SJSA1 (cell line): ENCODE measurements at regions not wholly inside any gene's neighbourhood (a gene's known extent, or its start where the extent isn't known, plus 50 kb on each side); places are given as distances from the start of the nearest gene placed in this dataset.

Experiments used
- DNase-seq, 2 experiments: peaks; one replicate each; pipeline ENCODE4 v3.0.0-alpha.2; 2015 to 2020; ENCODE audit warnings: low spot score in 2 of 2, low read depth in 1 of 2
- H3K27ac ChIP-seq: fragments of 250-450 bp; sonication (Bioruptor Pico); 2 replicates; pipeline ENCODE4 v1.5.1; 2020; ENCODE audit warnings: mild to moderate bottlenecking, moderate library complexity
- H3K27me3 ChIP-seq: fragments of 250-450 bp; sonication (Bioruptor Pico); replicated peaks from 2 replicates; pipeline ENCODE4 v1.5.1; 2020; ENCODE audit warnings: mild to moderate bottlenecking, moderate library complexity
- H3K36me3 ChIP-seq: fragments of 250-450 bp; sonication (Bioruptor Pico); 2 replicates; pipeline ENCODE4 v1.5.1; 2020; ENCODE audit warnings: mild to moderate bottlenecking
- H3K4me1 ChIP-seq: fragments of 250-450 bp; sonication (Bioruptor Pico); replicated peaks from 2 replicates; pipeline ENCODE4 v1.6.1; 2021; ENCODE audit warnings: mild to moderate bottlenecking
- H3K4me3 ChIP-seq: fragments of 250-450 bp; sonication (Bioruptor Pico); 2 replicates; pipeline ENCODE4 v1.5.1; 2020; ENCODE audit warnings: mild to moderate bottlenecking
- H3K9me3 ChIP-seq: fragments of 250-450 bp; sonication (Bioruptor Pico); replicated peaks from 2 replicates; pipeline ENCODE4 v1.5.1; 2020; ENCODE audit warnings: mild to moderate bottlenecking

DNA sequence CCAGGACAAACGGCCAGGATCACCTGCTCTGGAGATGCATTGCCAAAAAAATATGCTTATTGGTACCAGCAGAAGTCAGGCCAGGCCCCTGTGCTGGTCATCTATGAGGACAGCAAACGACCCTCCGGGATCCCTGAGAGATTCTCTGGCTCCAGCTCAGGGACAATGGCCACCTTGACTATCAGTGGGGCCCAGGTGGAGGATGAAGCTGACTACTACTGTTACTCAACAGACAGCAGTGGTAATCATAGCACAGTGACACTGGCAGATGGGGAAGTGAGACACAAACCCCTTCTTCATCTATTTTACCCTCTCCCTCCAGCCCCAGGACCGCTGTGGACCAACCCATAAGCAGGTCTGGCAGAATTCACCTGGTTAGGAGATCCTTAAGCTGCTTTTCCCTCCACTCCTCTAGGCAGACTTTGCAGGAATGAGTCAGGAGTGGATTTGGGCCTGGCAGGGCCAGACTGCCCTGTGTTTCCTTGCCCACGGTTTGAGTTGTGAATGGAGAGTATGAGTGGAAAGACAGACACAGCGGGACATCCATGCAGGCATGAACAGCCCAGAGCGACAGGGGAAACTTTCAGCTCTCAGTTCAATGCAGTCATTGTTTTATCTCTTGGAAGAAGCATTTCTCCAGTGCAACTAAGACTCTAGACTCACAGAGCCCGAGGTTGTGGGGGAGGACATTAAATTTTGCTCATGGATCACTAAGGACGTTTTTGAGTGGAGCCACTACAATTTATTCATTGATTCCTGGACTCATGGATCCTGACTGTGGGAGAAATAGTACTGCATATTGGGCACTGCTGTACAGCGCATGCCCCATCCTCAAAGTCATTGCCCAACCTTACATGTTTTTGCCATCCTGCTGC, 75.3 kb upstream of the IGLL5 start:
- Histone ChIP-seq H3K27ac (no peak overlapping the region), H3K9me3 (no peaks in the 10 kb centered on the region), H3K36me3 (no peaks in the 10 kb centered on the region), H3K4me3 (no peak overlapping the region), H3K27me3 (peaks cover 2% of the 10 kb centered on the region), H3K4me1 (no peaks in the 10 kb centered on the region)
- DNase-seq = peak in 1 of 2 experiments; percentile 22

- Histone ChIP-seq H3K27ac (no peak overlapping the region), H3K4me3 (no peak overlapping the region), H3K27me3 (peaks cover 2% of the 10 kb centered on the region), H3K9me3 (no peaks in the 10 kb centered on the region), H3K4me1 (no peaks in the 10 kb centered on the region), H3K36me3 (no peaks in the 10 kb centered on the region)
- peak in 1 of 2 experiments; percentile 16 for DNase-seq
Measured at GRCh38 chr22:22813126-22814075, 74.2 kb upstream of the IGLL5 start.

DNA sequence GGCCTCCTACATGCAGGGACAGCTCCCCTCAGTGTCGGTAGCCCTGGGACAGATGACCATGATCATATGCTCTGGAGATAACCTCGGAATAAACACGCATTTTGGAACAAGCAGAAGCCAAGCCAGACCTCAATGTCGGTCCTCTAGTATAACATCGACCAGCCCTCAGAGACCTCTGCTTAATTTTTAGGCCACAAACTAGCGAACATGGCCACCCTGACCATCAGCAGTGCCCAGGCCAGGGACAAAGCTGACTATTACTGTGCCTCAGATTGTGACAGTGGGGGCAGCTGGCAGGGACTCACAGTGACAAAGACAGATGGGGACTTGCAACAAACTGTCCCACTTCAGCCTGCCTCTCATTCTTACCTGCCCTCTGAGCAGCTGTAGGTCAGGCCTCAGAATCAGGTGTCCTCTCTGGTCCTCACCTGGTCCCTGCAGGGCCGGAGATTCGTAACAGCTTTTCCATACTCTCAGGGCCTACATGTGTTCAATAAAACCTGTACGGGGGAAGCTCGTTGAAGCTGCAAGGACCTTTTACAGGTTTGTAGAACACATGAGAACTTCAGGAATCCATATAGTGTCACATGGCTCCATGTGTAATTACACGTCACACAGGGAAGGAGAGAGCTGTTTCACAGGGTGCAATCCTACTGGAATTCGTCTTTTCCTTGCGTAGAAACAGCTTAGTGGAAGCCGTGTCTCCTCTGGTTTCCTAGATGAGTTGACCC, 72.8 kb upstream of the IGLL5 start:
- Histone ChIP-seq H3K4me3 (no peak overlapping the region), H3K36me3 (no peaks in the 10 kb centered on the region), H3K4me1 (no peaks in the 10 kb centered on the region), H3K27me3 (peaks cover 2% of the 10 kb centered on the region), H3K27ac (no peak overlapping the region), H3K9me3 (no peaks in the 10 kb centered on the region)
- peak in 1 of 2 experiments; percentile 16 for DNase-seq

GRCh38 chr22:22815397-22816170, 72.0 kb upstream of the IGLL5 start:
- H3K27me3 ChIP-seq = peaks cover 5% of the 10 kb centered on the region
- peak in 1 of 2 experiments; percentile 27 for DNase-seq
- no peaks in the 10 kb centered on the region for H3K4me1 ChIP-seq
- no peak overlapping the region for H3K4me3 ChIP-seq
- H3K36me3 ChIP-seq = no peaks in the 10 kb centered on the region
- H3K27ac ChIP-seq = no peak overlapping the region
- H3K9me3 ChIP-seq = no peaks in the 10 kb centered on the region

DNA sequence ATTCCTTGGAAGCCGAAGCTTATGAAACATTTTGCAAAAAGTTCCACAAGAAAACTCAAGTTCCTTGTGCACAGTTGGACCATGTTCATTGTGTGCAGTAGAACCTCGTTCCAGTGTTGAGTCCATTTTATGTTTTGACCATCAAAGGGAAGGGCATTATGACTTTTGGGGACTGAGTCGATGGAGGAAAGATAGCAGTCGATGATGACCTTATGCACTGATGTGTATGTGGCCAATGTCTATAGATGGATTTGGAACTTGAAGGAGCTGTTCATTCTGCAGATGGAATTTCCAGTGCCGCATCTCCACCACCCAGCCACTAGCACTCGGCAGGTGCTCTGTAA, 71.5 kb upstream of the IGLL5 start:
- Histone ChIP-seq H3K4me3 (no peak overlapping the region), H3K9me3 (no peaks in the 10 kb centered on the region), H3K4me1 (no peaks in the 10 kb centered on the region), H3K27ac (no peak overlapping the region), H3K36me3 (no peaks in the 10 kb centered on the region), H3K27me3 (peaks cover 5% of the 10 kb centered on the region)
- peak in 1 of 2 experiments; percentile 2 for DNase-seq

GRCh38 chr22:22816766-22817410, 70.7 kb upstream of the IGLL5 start:
- peak in 1 of 2 experiments; percentile 21 for DNase-seq
- Histone ChIP-seq H3K9me3 (no peaks in the 10 kb centered on the region), H3K4me1 (no peaks in the 10 kb centered on the region), H3K4me3 (no peak overlapping the region), H3K27ac (no peak overlapping the region), H3K36me3 (no peaks in the 10 kb centered on the region), H3K27me3 (peaks cover 5% of the 10 kb centered on the region)

- Histone ChIP-seq H3K4me1 (no peaks in the 10 kb centered on the region), H3K4me3 (no peak overlapping the region), H3K36me3 (no peaks in the 10 kb centered on the region), H3K9me3 (no peaks in the 10 kb centered on the region), H3K27me3 (peaks cover 5% of the 10 kb centered on the region), H3K27ac (no peak overlapping the region)
- DNase-seq = no peak
Measured at GRCh38 chr22:22817468-22818201, 70.0 kb upstream of the IGLL5 start.

DNA sequence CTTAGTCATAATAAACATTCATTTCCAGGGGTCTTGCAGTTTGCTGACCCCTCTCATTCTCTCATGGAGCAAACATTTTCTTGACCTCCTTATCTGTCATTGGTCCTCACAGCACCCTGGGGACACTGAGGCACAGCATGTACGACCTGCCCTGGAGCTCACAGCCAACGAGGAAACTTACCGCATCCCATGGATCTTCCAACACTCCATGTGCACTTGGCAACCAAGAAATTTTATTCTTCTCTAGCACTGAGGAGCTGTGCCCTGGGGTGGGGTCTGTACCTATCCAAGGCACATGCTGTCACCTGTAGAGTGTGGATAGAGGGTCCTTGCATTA, 69.4 kb upstream of the IGLL5 start:
- H3K27me3 ChIP-seq = peaks cover 5% of the 10 kb centered on the region
- DNase-seq = no peak
- H3K4me1 ChIP-seq = no peaks in the 10 kb centered on the region
- H3K27ac ChIP-seq = no peak overlapping the region
- H3K9me3 ChIP-seq = no peaks in the 10 kb centered on the region
- no peak overlapping the region for H3K4me3 ChIP-seq
- H3K36me3 ChIP-seq = no peaks in the 10 kb centered on the region

DNA sequence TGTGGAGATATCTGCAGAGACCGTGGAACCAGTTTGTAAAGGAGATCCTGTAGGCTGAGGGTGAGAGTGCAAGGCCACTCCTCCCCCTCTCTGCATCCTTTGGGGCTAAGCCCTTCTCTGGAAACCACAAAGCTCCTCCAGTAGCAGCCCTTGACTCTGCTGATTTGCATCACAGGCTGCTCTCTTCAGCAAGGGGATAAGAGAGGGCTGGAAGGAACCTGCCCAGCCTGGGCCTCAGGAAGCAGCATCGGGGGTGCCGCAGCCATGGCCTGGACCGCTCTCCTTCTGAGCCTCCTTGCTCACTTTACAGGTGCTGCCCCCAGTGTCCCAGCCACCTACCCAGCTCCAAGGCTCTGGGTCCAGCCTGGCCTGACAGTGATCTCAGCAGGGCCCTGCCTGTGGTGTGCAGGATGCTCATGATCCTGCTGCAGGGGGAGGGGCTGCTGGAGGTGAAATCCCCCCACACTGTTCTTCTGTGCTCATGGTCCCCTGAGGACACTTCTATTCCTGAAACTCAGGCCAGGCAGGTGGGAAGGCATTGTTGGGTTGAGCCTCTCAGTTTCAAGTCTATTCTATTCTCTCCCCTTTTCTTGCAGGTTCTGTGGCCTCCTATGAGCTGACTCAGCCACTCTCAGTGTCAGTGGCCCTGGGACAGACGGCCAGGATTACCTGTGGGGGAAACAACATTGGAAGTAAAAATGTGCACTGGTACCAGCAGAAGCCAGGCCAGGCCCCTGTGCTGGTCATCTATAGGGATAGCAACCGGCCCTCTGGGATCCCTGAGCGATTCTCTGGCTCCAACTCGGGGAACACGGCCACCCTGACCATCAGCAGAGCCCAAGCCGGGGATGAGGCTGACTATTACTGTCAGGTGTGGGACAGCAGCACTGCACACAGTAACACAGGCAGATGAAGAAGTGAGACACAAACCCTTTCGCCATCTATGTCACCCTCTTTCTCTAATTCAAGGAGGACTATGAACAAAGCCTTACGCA, 68.5 kb upstream of the IGLL5 start:
- Histone ChIP-seq H3K27ac (no peak overlapping the region), H3K27me3 (peaks cover 5% of the 10 kb centered on the region), H3K36me3 (no peaks in the 10 kb centered on the region), H3K9me3 (no peaks in the 10 kb centered on the region), H3K4me3 (no peak overlapping the region), H3K4me1 (no peaks in the 10 kb centered on the region)
- DNase-seq = no peak

DNA sequence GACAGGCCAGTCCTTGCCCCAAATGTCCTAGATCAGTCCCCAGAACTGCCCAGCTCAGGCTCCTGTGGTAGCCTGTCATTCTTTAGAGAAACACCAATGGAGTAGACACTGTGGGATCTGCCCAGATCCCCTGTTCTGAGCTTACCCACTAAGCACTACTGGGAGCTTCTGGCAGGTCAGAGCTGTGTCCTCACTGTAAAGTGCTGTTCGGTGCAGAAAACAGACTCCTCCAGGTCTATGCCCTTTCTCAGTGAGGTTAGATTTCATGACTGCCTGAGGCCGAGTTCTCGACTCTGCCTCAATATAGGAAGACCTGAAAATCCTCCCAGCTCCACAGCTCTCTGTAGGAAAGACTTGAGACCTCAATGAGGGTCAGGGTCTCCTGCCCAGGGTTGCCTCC, 67.5 kb upstream of the IGLL5 start:
- no peaks in the 10 kb centered on the region for H3K36me3 ChIP-seq
- H3K4me3 ChIP-seq = no peak overlapping the region
- no peaks in the 10 kb centered on the region for H3K9me3 ChIP-seq
- peaks cover 9% of the 10 kb centered on the region for H3K27me3 ChIP-seq
- no peak for DNase-seq
- H3K4me1 ChIP-seq = no peaks in the 10 kb centered on the region
- no peak overlapping the region for H3K27ac ChIP-seq

DNA sequence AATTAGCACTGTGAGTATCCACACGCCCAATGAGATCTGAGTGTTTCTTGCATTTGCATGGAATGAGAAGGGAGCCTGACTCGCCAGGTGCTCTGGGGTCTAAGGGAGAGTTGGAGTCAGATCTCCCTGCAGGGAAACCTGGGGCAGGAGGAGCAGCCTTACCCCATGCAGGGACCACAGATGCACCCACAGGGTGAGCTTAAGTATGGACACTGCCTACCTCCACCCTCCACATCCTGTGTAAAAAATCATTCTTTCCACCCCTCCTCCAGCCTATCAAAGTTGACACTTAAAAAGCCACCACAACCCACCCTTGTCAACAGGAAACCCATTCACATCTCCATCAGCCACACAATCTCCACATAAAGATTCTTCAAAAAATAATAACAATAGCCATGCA, 67.0 kb upstream of the IGLL5 start:
- H3K9me3 ChIP-seq = no peaks in the 10 kb centered on the region
- H3K36me3 ChIP-seq = no peaks in the 10 kb centered on the region
- H3K27me3 ChIP-seq = peaks cover 9% of the 10 kb centered on the region
- H3K4me1 ChIP-seq = no peaks in the 10 kb centered on the region
- H3K27ac ChIP-seq = no peak overlapping the region
- H3K4me3 ChIP-seq = no peak overlapping the region
- DNase-seq = no peak
